Astrocyte of the spinal cord (primary cell): ENCODE measurements at regions not wholly inside any gene's neighbourhood (a gene's known extent, or its start where the extent isn't known, plus 50 kb on each side); places are given as distances from the start of the nearest gene placed in this dataset.

Experiments
- DNase-seq: peaks from one replicate; pipeline ENCODE4 v3.0.0; 2011; ENCODE audit warnings: low read depth, low spot score
- H3K4me3 ChIP-seq: 2 replicates; pipeline ENCODE4 v1.5.1; 2011; ENCODE audit warnings: low read depth, mild to moderate bottlenecking, low read length, moderate library complexity
- in situ Hi-C: cut with HindIII; loops from 2 replicates; pipeline ENCODE4 v1.10.0; 2017; ENCODE audit warnings: low sequenced_read_pairs
- TF ChIP-seq, protein P1 (sequence below): IDR thresholded peaks from 2 replicates; pipeline ENCODE4 v1.5.1; 2012; ENCODE audit warnings: low read depth, mild to moderate bottlenecking, low read length, inconsistent platforms

DNA sequence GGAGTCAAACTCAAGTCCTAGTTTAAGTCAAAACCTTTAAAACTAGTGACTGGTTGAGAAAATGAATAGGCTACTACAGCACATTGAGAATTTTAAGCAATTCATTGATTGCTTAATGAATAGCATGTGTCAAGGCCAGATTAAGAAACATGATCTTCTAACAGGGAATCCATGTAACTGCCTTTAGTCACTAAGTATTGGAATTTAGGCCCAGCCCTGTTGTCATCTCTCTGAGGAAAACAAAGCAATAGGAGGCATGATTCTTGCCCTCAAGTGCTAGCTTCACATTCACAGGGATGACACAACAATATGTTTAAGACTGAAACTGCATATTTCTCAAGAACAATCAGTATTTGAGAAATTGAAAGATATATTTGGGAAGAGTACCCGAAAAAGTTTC lies 70.0 kb upstream of the PTGS2 start:
- in situ Hi-C loops: no loop called here
- no peak overlapping the region for H3K4me3 ChIP-seq
- no peak for DNase-seq
- TF ChIP-seq, protein P1, sequence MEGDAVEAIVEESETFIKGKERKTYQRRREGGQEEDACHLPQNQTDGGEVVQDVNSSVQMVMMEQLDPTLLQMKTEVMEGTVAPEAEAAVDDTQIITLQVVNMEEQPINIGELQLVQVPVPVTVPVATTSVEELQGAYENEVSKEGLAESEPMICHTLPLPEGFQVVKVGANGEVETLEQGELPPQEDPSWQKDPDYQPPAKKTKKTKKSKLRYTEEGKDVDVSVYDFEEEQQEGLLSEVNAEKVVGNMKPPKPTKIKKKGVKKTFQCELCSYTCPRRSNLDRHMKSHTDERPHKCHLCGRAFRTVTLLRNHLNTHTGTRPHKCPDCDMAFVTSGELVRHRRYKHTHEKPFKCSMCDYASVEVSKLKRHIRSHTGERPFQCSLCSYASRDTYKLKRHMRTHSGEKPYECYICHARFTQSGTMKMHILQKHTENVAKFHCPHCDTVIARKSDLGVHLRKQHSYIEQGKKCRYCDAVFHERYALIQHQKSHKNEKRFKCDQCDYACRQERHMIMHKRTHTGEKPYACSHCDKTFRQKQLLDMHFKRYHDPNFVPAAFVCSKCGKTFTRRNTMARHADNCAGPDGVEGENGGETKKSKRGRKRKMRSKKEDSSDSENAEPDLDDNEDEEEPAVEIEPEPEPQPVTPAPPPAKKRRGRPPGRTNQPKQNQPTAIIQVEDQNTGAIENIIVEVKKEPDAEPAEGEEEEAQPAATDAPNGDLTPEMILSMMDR: no peak

DNA sequence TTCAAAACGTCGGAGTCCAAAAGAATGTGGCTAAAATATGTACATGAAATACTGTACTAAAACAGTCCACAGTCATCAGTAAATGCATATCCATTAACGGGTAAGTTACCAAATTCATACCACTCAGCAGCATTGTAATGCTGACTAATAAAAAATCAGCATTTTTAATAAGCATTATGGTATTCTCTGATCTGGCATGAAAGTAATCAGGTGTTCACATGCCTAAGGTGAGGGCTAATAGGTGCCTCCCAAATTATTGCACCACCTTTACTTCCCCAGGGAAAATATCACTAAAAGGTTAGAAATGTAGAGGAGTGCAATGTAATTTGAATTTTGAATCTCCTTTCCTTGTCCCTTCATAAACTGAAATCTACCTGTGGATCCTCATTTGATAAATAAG lies 69.6 kb upstream of the PTGS2 start:
- in situ Hi-C loops: no loop called here
- TF ChIP-seq, protein P1: no peak
- DNase-seq: no peak
- no peak overlapping the region for H3K4me3 ChIP-seq

DNA sequence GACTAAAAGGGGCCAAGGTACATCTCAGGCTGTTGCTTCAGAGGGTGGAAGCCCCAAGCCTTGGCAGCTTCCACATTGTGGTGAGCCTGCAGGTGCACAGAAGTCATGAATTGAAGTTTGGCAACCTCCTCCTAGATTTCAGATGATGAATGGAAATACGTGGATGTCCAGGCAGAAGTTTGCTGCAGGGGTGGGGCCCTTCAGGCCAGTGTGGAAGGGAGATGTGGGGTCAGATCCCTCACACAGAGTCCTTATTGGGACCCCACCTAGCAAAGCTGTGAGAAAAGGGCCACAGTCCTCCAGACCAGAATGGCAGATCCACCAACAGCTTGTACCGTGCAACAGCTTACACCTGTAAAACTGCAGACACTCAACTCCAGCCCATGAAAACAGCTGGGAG lies 67.4 kb upstream of the PTGS2 start:
- H3K4me3 ChIP-seq: no peak overlapping the region
- TF ChIP-seq, protein P1: no peak
- in situ Hi-C loops: no loop called here
- DNase-seq: no peak

DNA sequence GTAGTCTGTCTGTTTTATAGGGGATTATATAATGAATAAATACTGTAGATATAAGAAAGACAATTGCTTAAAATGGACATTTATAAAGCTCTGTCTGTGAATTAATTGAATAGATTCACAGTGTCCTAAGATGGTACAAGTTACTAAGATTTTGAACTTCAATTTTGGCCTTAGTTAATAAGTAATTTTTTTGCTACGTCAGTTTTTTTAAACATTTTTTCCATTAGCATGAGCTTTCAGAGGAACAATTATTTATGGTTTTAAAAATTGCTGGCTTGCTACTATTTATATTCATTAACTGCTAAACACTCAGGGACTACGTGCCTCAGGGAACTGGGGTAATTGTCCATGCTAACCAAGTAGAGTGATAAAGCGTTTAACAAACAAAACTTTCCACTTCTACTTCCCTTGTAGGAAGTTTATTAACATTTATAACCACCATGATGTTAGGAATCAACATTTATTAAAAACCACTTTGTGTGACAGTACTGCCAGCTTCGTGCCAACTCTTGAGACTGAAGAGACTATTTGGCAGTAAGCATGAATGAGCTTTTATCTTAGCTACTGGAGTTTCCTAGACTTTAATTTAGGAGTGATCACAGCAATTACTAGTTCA lies 65.4 kb upstream of the PTGS2 start:
- DNase-seq: no peak
- TF ChIP-seq, protein P1: no peak
- in situ Hi-C loops: no loop called here
- H3K4me3 ChIP-seq: no peak overlapping the region

DNA sequence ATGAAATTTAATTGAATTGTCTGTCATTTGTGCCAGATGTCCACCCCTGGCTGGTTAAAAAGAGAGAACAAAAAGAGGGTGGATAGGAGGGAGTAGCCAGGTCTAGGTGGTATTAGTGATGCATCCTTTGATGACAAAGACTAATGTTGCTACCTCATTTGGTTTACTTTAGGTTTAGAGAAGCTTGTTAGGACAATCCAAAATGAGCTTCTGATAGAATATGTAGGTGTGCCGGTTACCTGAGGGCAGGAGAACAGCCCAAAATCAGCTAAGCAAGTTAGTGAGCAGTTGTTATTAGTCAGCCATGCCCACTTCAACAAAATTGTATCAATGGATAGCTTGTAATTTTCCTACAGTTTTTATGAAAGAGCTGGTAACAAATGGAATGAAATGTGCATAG lies 61.4 kb upstream of the PTGS2 start:
- DNase-seq: no peak
- TF ChIP-seq, protein P1: no peak
- in situ Hi-C loops: no loop called here
- no peak overlapping the region for H3K4me3 ChIP-seq

DNA sequence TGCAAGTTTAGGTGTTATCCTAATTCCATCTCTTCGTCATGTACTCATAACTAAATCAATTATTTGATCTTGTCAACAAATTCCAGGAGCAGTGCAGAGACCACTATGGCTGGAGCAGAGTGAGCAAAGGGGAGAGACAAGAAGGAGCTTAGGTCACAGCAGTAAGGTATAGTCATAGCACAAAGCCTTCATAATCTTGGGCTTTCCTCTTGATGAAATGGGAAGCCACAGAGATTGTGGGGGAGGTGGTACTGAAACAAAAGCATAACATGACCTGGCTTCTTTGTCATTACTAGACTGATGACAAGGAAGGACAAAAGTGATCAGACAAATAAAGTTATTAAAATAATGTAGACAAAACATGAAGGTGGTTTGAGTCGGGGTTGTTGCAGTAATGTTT lies 60.1 kb upstream of the PTGS2 start:
- in situ Hi-C loops: no loop called here
- no peak overlapping the region for H3K4me3 ChIP-seq
- TF ChIP-seq, protein P1: no peak
- no peak for DNase-seq

DNA sequence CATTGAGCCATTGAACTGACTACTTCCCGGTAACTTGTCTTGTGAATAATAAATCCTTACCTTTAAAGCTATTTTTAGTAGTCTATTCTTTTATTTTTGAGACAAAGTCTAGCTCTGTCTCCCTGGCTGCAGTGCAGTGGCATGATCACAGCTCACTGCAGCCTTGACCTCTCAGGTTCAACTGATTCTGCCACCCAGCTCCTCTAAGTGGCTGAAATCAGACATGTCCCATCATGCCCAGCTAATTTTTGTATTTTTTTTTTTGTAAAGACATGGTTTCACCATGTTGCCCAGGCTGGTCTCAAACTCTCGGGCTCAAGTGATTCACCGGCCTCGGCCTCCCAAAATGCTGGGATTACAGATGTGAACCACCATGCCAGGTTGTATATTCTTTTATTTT lies 59.3 kb upstream of the PTGS2 start:
- no peak for DNase-seq
- no peak overlapping the region for H3K4me3 ChIP-seq
- in situ Hi-C loops: no loop called here
- TF ChIP-seq, protein P1: no peak
